ENCODE measurements at regions not wholly inside any gene's neighbourhood (a gene's known extent, or its start where the extent isn't known, plus 50 kb on each side); places are given as distances from the start of the nearest gene placed in this dataset.

GRCh38 chr3:194973366-194974000 is 287.8 kb downstream of the FAM43A start:
- Histone ChIP-seq H3K27me3 (replicated peaks in 1 of 4; ENCODE audit: control extremely low read depth in 1 of 4, control insufficient read depth in 3 of 4, insufficient read depth in 4 of 4, low read length in 3 of 4) (no peaks in the 10 kb centered on the region), H3K9ac (ENCODE audit: low read length) (no peak overlapping the region), H3K9me3 (ENCODE audit: control extremely low read depth in 1 of 3, control insufficient read depth in 2 of 3, insufficient read depth in 1 of 3, low read length in 2 of 3) (peaks cover 0 to 1% (median 0%) of the 10 kb centered on the region in 3 donors), H2AFZ (ENCODE audit: insufficient read depth, low read depth, low read length, poor library complexity, severe bottlenecking) (no peak overlapping the region), H3K4me1 (ENCODE audit: control insufficient read depth in 2 of 2, insufficient read depth in 2 of 2, low read length in 2 of 2) (peaks cover 14 to 23% of the 10 kb centered on the region in 2 donors), H3K4me3 (ENCODE audit: control extremely low read depth in 1 of 5, extremely low read depth in 1 of 5, insufficient read depth in 1 of 5, low read depth in 2 of 5, low read length in 4 of 5) (no peak overlapping the region), H3K36me3 (replicated peaks in 1 of 2; ENCODE audit: control extremely low read depth in 1 of 2, control insufficient read depth in 1 of 2, extremely low read depth in 1 of 2, insufficient read depth in 2 of 2, low read length in 1 of 2) (no peaks in the 10 kb centered on the region), H3K27ac (ENCODE audit: low read length in 2 of 2) (no peak overlapping the region), H3K4me2 (replicated peaks; ENCODE audit: low read depth, low read length, poor library complexity, severe bottlenecking) (no peak overlapping the region), H4K20me1 (ENCODE audit: control insufficient read depth, insufficient read depth, low read length, poor library complexity, severe bottlenecking) (no peaks in the 10 kb centered on the region), H3K79me2 (ENCODE audit: control insufficient read depth, insufficient read depth, low read length) (no peaks in the 10 kb centered on the region)
- DNase-seq (no peak), ATAC-seq (ENCODE audit: low read depth) (no peak)
- peaks cover 5% of the 10 kb centered on the region for H3K9me3 Mint-ChIP-seq (ENCODE audit: insufficient read depth)
- ChIA-PET CTCF (interaction anchor here (0.7 to 1.1 kb wide), 2 partner anchors 204 to 236 kb away, joined by 3 read pairs; no protein-coding TSS in a partner anchor), POLR2A (no interaction called here)
- no peaks in the 10 kb centered on the region for H3K27me3 Mint-ChIP-seq
- TF ChIP-seq EZH2 (IDR thresholded peaks at IDR 0.05; ENCODE audit: borderline replicate concordance, insufficient read depth, low read depth, low read length, poor library complexity, severe bottlenecking), result no peak
- TF ChIP-seq CTCF (IDR thresholded peaks at IDR 0.05), result no peak
- WGBS (ENCODE audit: insufficient coverage), result 90% methylated on average over 12 of the region's 12 CpGs
- no peak overlapping the region for H3K4me3 Mint-ChIP-seq
- intact Hi-C loops (cut with micrococcal nuclease), result no loop called here
- H3K4me1 Mint-ChIP-seq, result peaks cover 26% of the 10 kb centered on the region
- H3K27ac Mint-ChIP-seq, result no peak overlapping the region

- H3K27me3 Mint-ChIP-seq, result no peaks in the 10 kb centered on the region
Measured at GRCh38 chr3:194974468-194975135, 288.9 kb downstream of the FAM43A start.

More at GRCh38 chr3:194974468-194975135, 288.9 kb downstream of the FAM43A start:
- CTCF ChIA-PET, result interaction anchor here (1.1 to 3.0 kb wide), 7 partner anchors 12 to 303 kb away, joined by 3 to 21 read pairs (median 5); partner anchors contain the start of gene LSG1
- peaks cover 26% of the 10 kb centered on the region for H3K4me1 Mint-ChIP-seq
- WGBS (ENCODE audit: insufficient coverage), result 67% methylated on average over 8 of the region's 9 CpGs
- no peaks in the 10 kb centered on the region for H3K36me3 ChIP-seq (replicated peaks in 1 of 2; ENCODE audit: control extremely low read depth in 1 of 2, control insufficient read depth in 1 of 2, extremely low read depth in 1 of 2, insufficient read depth in 2 of 2, low read length in 1 of 2)
- ATAC-seq (ENCODE audit: low read depth), result no peak
- H3K9me3 Mint-ChIP-seq (ENCODE audit: insufficient read depth), result peaks cover 5% of the 10 kb centered on the region
- no peak for TF ChIP-seq EZH2 (IDR thresholded peaks at IDR 0.05; ENCODE audit: borderline replicate concordance, insufficient read depth, low read depth, low read length, poor library complexity, severe bottlenecking)
- no peak for TF ChIP-seq CTCF (IDR thresholded peaks at IDR 0.05)
- no peak overlapping the region for H3K27ac ChIP-seq (ENCODE audit: low read length in 2 of 2)
- no peak overlapping the region for H3K4me3 ChIP-seq (ENCODE audit: control extremely low read depth in 1 of 5, extremely low read depth in 1 of 5, insufficient read depth in 1 of 5, low read depth in 2 of 5, low read length in 4 of 5)
- DNase-seq, result no peak
- no peak overlapping the region for H3K9ac ChIP-seq (ENCODE audit: low read length)
- no peak overlapping the region for H2AFZ ChIP-seq (ENCODE audit: insufficient read depth, low read depth, low read length, poor library complexity, severe bottlenecking)
- H3K4me2 ChIP-seq (replicated peaks; ENCODE audit: low read depth, low read length, poor library complexity, severe bottlenecking), result no peak overlapping the region
- no peaks in the 10 kb centered on the region for H3K27me3 ChIP-seq (replicated peaks in 1 of 4; ENCODE audit: control extremely low read depth in 1 of 4, control insufficient read depth in 3 of 4, insufficient read depth in 4 of 4, low read length in 3 of 4)
- POLR2A ChIA-PET, result interaction anchor here (1.4 to 2.7 kb wide), 3 partner anchors 283 to 288 kb away, joined by 9 to 13 read pairs (median 10); partner anchors contain the start of gene FAM43A
- intact Hi-C loops (cut with micrococcal nuclease), result loop anchor here (1.0 kb wide), 1 partner anchor 285 kb away; no protein-coding TSS in a partner anchor
- H3K27ac Mint-ChIP-seq, result peak overlapping the region; percentile 85
- no peak overlapping the region for H3K4me3 Mint-ChIP-seq
- H4K20me1 ChIP-seq (ENCODE audit: control insufficient read depth, insufficient read depth, low read length, poor library complexity, severe bottlenecking), result no peaks in the 10 kb centered on the region
- no peaks in the 10 kb centered on the region for H3K79me2 ChIP-seq (ENCODE audit: control insufficient read depth, insufficient read depth, low read length)
- H3K9me3 ChIP-seq (ENCODE audit: control extremely low read depth in 1 of 3, control insufficient read depth in 2 of 3, insufficient read depth in 1 of 3, low read length in 2 of 3), result peaks cover 0 to 1% (median 0%) of the 10 kb centered on the region in 3 donors
- peaks cover 14 to 23% of the 10 kb centered on the region in 2 donors for H3K4me1 ChIP-seq (ENCODE audit: control insufficient read depth in 2 of 2, insufficient read depth in 2 of 2, low read length in 2 of 2)

Measured in B cell (primary cell).